SW 1271 (cell line): ENCODE measurements at regions not wholly inside any gene's neighbourhood (a gene's known extent, or its start where the extent isn't known, plus 50 kb on each side); places are given as distances from the start of the nearest gene placed in this dataset.
"Not testable (repeated sequence)": the region's sequence is repeated elsewhere in the genome, so short reads cannot be mapped to it uniquely, and the experiment has no call there.

Experiments
- DNase-seq, 2 experiments: peaks; one replicate each; lab custom pipeline; 2025; lab: John Stamatoyannopoulos, UW

GRCh38 chr11:87639753-87640364 is 535.4 kb downstream of the RAB38 start:
- no peak for DNase-seq

GRCh38 chr11:87635001-87635400 is 540.2 kb downstream of the RAB38 start:
- no peak for DNase-seq

- DNase-seq: no peak
These were observed 540.9 kb downstream of the RAB38 start for GRCh38 chr11:87634331-87634730.

GRCh38 chr11:87628957-87629356 is 546.3 kb downstream of the RAB38 start:
- no peak for DNase-seq

GRCh38 chr11:87628026-87628580 is 547.1 kb downstream of the RAB38 start:
- no peak for DNase-seq

- not testable (repeated sequence) for DNase-seq
These were observed 551.5 kb downstream of the RAB38 start for GRCh38 chr11:87623531-87624365.

- DNase-seq: no peak
These were observed 558.7 kb downstream of the RAB38 start for GRCh38 chr11:87616511-87616910.

GRCh38 chr11:87604350-87604749 is 566.6 kb downstream of the TMEM135 start:
- no peak for DNase-seq

GRCh38 chr11:87603887-87604286 is 566.2 kb downstream of the TMEM135 start:
- DNase-seq: no peak

GRCh38 chr11:87602776-87603175 is 565.0 kb downstream of the TMEM135 start:
- DNase-seq: no peak

- no peak for DNase-seq
These were observed 563.2 kb downstream of the TMEM135 start for GRCh38 chr11:87600938-87601337.

GRCh38 chr11:87597725-87598124 is 560.0 kb downstream of the TMEM135 start:
- no peak for DNase-seq

- no peak for DNase-seq
These were observed 558.4 kb downstream of the TMEM135 start for GRCh38 chr11:87596176-87596575.

- no peak for DNase-seq
These were observed 551.3 kb downstream of the TMEM135 start for GRCh38 chr11:87589082-87589481.

GRCh38 chr11:87585613-87586012 is 547.9 kb downstream of the TMEM135 start:
- DNase-seq: not testable (repeated sequence)

GRCh38 chr11:87583931-87584330 is 546.2 kb downstream of the TMEM135 start:
- no peak for DNase-seq

- no peak for DNase-seq
These were observed 537.4 kb downstream of the TMEM135 start for GRCh38 chr11:87575088-87575487.

- no peak for DNase-seq
These were observed 536.5 kb downstream of the TMEM135 start for GRCh38 chr11:87574193-87574592.

GRCh38 chr11:87573708-87574107 is 536.0 kb downstream of the TMEM135 start:
- no peak for DNase-seq

GRCh38 chr11:87572881-87573280 is 535.1 kb downstream of the TMEM135 start:
- no peak for DNase-seq

GRCh38 chr11:87560352-87560751 is 522.6 kb downstream of the TMEM135 start:
- no peak for DNase-seq

GRCh38 chr11:87559852-87560251 is 522.1 kb downstream of the TMEM135 start:
- not testable (repeated sequence) for DNase-seq

GRCh38 chr11:87555101-87555500 is 517.4 kb downstream of the TMEM135 start:
- DNase-seq: no peak
